ENCODE measurements at regions not wholly inside any gene's neighbourhood (a gene's known extent, or its start where the extent isn't known, plus 50 kb on each side); places are given as distances from the start of the nearest gene placed in this dataset.
A peak's percentile ranks its signal among the peaks of the same experiment; 100 is the strongest.
"Not testable (repeated sequence)": the region's sequence is repeated elsewhere in the genome, so short reads cannot be mapped to it uniquely, and the experiment has no call there.

DNA sequence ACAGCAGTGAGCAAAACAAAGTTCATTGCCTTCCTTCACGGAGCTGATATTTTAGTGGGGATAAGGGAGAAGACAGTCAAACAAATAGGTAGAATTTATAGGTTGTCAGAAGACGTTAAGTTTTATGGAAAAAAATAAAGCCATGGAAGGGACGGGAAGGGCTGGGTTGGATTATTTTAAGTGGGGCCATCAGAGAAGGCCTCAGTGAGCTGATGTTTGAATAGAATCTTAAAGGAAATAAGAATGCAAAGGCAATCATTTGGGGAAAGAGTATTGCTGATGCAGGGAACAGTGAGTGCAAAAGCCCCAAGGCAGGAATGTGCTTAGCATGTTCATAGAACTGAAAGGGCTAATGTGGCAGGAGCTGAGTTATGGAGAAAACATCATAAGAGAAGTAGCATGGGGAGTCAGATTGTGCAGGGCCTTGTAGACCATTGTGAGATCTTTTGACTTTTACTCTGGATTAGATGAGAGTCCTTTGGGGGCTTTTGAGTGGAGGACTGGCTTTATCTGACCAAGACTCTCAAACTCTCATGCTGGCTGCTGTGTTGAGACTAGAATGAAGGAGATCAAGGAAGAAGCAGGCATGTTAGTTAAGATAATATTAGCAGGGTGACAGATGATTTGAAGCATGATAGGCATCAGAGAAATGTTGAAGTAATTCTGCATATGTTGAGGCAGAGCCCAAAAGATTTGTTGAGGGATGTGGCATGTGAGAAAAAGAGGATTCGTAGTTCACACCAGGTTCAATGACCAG is 104.5 kb upstream of the TPTE start:
- CTCF ChIA-PET; H3K4me1 ChIP-seq (ENCODE audit: control insufficient read depth, insufficient read depth, low read length); H3K9me3 ChIP-seq (ENCODE audit: control insufficient read depth, insufficient read depth, low read depth, low read length); H3K4me3 ChIP-seq (ENCODE audit: low read depth in 2 of 2, low read length in 2 of 2); POLR2A ChIA-PET; H3K27ac ChIP-seq (ENCODE audit: low read length); in situ Hi-C loops (cut with HindIII; ENCODE audit: low pct_unique_long_range_greater_than_20kb, low sequenced_read_pairs); intact Hi-C loops (cut with micrococcal nuclease; ENCODE audit: unreplicated experiment); H3K27me3 ChIP-seq (ENCODE audit: control insufficient read depth, insufficient read depth, low read length); H3K36me3 ChIP-seq (ENCODE audit: control insufficient read depth, insufficient read depth, low read length); DNase-seq (ENCODE audit: low read depth, low spot score); BruUV-seq (replicated peaks): not testable (repeated sequence)
- ATAC-seq = peak; percentile 45; the same call in 1 of the 2 replicates

DNA sequence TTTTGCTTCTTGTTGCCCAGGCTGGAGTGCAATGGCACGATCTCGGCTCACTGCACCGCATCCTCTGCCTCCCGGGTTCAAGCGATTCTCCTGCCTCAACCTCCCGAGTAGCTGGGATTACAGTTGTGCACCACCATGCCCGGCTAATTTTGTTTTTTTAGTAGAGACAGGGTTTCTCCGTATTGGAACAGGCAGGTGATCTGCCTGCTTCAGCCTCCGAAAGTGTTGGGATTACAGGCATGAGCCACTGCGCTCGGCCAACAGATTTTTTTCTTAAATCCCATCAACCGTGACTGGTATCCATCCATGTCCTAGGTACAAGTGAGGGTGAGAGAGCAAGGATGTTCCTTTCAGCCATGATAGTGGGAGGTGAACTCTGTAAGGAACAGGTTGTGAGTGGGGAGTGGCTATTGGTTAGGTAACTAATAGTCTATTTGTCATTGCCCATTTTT is 103.8 kb upstream of the TPTE start:
- H3K27me3 ChIP-seq (ENCODE audit: control insufficient read depth, insufficient read depth, low read length); H3K36me3 ChIP-seq (ENCODE audit: control insufficient read depth, insufficient read depth, low read length); CTCF ChIA-PET; H3K4me1 ChIP-seq (ENCODE audit: control insufficient read depth, insufficient read depth, low read length); intact Hi-C loops (cut with micrococcal nuclease; ENCODE audit: unreplicated experiment); POLR2A ChIA-PET; in situ Hi-C loops (cut with HindIII; ENCODE audit: low pct_unique_long_range_greater_than_20kb, low sequenced_read_pairs); H3K4me3 ChIP-seq (ENCODE audit: low read depth in 2 of 2, low read length in 2 of 2); ATAC-seq; H3K27ac ChIP-seq (ENCODE audit: low read length); BruUV-seq (replicated peaks); H3K9me3 ChIP-seq (ENCODE audit: control insufficient read depth, insufficient read depth, low read depth, low read length); DNase-seq (ENCODE audit: low read depth, low spot score): not testable (repeated sequence)

GRCh38 chr21:10418250-10419048 is 102.9 kb upstream of the TPTE start:
- H3K36me3 ChIP-seq (ENCODE audit: control insufficient read depth, insufficient read depth, low read length); DNase-seq (ENCODE audit: low read depth, low spot score); H3K27me3 ChIP-seq (ENCODE audit: control insufficient read depth, insufficient read depth, low read length); in situ Hi-C loops (cut with HindIII; ENCODE audit: low pct_unique_long_range_greater_than_20kb, low sequenced_read_pairs); H3K4me1 ChIP-seq (ENCODE audit: control insufficient read depth, insufficient read depth, low read length); intact Hi-C loops (cut with micrococcal nuclease; ENCODE audit: unreplicated experiment); H3K27ac ChIP-seq (ENCODE audit: low read length); ATAC-seq; H3K9me3 ChIP-seq (ENCODE audit: control insufficient read depth, insufficient read depth, low read depth, low read length); BruUV-seq (replicated peaks); POLR2A ChIA-PET; CTCF ChIA-PET; H3K4me3 ChIP-seq (ENCODE audit: low read depth in 2 of 2, low read length in 2 of 2): not testable (repeated sequence)

- intact Hi-C loops (cut with micrococcal nuclease; ENCODE audit: unreplicated experiment); H3K27me3 ChIP-seq (ENCODE audit: control insufficient read depth, insufficient read depth, low read length); DNase-seq (ENCODE audit: low read depth, low spot score); H3K4me3 ChIP-seq (ENCODE audit: low read depth in 2 of 2, low read length in 2 of 2); H3K36me3 ChIP-seq (ENCODE audit: control insufficient read depth, insufficient read depth, low read length); H3K27ac ChIP-seq (ENCODE audit: low read length); H3K9me3 ChIP-seq (ENCODE audit: control insufficient read depth, insufficient read depth, low read depth, low read length); POLR2A ChIA-PET; H3K4me1 ChIP-seq (ENCODE audit: control insufficient read depth, insufficient read depth, low read length); BruUV-seq (replicated peaks); in situ Hi-C loops (cut with HindIII; ENCODE audit: low pct_unique_long_range_greater_than_20kb, low sequenced_read_pairs); ATAC-seq; CTCF ChIA-PET: not testable (repeated sequence)
Observed at GRCh38 chr21:10421199-10421598, 100.2 kb upstream of the TPTE start.

DNA sequence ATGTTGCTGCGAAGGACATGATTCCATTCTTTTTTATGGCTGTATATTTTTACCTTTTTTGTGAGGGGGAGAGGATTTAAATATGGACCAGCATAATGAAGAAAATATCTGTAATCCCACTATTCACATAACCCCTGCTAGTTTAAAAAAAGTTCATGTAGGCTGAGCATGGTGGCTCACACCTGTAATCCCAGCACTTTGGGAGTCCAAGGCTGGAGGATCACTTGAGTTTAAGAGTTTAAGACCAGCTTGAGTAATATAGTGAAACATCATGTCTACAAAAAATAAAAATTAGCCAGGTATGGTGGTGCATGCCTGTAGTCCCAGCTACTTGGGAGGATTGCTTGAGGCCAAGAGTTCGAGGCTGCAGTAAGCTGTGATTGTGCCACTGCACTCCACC is 99.8 kb upstream of the TPTE start:
- H3K4me1 ChIP-seq (ENCODE audit: control insufficient read depth, insufficient read depth, low read length); ATAC-seq; H3K36me3 ChIP-seq (ENCODE audit: control insufficient read depth, insufficient read depth, low read length); in situ Hi-C loops (cut with HindIII; ENCODE audit: low pct_unique_long_range_greater_than_20kb, low sequenced_read_pairs); H3K9me3 ChIP-seq (ENCODE audit: control insufficient read depth, insufficient read depth, low read depth, low read length); BruUV-seq (replicated peaks); CTCF ChIA-PET; intact Hi-C loops (cut with micrococcal nuclease; ENCODE audit: unreplicated experiment); POLR2A ChIA-PET; H3K27ac ChIP-seq (ENCODE audit: low read length); H3K4me3 ChIP-seq (ENCODE audit: low read depth in 2 of 2, low read length in 2 of 2); DNase-seq (ENCODE audit: low read depth, low spot score); H3K27me3 ChIP-seq (ENCODE audit: control insufficient read depth, insufficient read depth, low read length): not testable (repeated sequence)

DNA sequence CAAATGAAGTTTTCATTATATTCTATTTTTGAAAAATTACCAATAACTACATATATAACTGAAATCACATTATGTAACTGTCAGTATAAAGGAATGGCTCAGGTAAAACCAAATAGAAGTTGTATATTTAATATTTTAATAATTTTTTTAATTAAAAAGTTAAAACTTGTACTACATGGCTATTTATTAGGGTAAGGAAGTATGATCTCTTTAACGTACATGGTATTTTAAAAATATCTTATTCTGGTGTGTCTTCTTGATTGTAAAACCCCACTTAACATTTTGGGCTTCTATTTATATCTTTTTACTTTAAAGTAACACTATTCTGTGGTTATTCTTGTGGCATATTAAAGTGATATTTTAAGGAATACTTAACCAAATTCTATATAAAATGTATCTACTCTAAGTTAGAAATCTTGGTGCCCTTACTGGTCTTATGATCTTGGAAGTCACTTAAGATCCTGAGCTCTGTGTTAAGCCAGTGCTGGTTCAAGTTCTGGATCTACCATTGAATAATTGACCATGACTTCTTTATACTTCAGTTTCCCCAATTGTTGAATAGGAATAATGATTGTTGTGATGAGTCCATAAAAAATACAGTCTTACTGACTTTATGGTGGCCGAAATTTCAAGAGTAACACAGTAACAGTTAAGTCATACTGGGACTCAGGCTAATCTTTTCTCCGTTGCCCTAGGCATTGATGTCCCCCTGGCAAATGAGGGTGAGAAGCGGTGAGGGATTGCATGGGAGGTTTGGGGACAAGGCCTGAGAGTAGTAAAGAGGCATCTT is 97.1 kb upstream of the TPTE start:
- CTCF ChIA-PET; in situ Hi-C loops (cut with HindIII; ENCODE audit: low pct_unique_long_range_greater_than_20kb, low sequenced_read_pairs); H3K9me3 ChIP-seq (ENCODE audit: control insufficient read depth, insufficient read depth, low read depth, low read length); H3K27ac ChIP-seq (ENCODE audit: low read length); BruUV-seq (replicated peaks); DNase-seq (ENCODE audit: low read depth, low spot score); intact Hi-C loops (cut with micrococcal nuclease; ENCODE audit: unreplicated experiment); H3K27me3 ChIP-seq (ENCODE audit: control insufficient read depth, insufficient read depth, low read length); H3K36me3 ChIP-seq (ENCODE audit: control insufficient read depth, insufficient read depth, low read length); H3K4me1 ChIP-seq (ENCODE audit: control insufficient read depth, insufficient read depth, low read length); POLR2A ChIA-PET; H3K4me3 ChIP-seq (ENCODE audit: low read depth in 2 of 2, low read length in 2 of 2); ATAC-seq: not testable (repeated sequence)

- H3K9me3 ChIP-seq (ENCODE audit: control insufficient read depth, insufficient read depth, low read depth, low read length); H3K36me3 ChIP-seq (ENCODE audit: control insufficient read depth, insufficient read depth, low read length); H3K4me3 ChIP-seq (ENCODE audit: low read depth in 2 of 2, low read length in 2 of 2); H3K27ac ChIP-seq (ENCODE audit: low read length); intact Hi-C loops (cut with micrococcal nuclease; ENCODE audit: unreplicated experiment); ATAC-seq; H3K27me3 ChIP-seq (ENCODE audit: control insufficient read depth, insufficient read depth, low read length); H3K4me1 ChIP-seq (ENCODE audit: control insufficient read depth, insufficient read depth, low read length); CTCF ChIA-PET; DNase-seq (ENCODE audit: low read depth, low spot score); POLR2A ChIA-PET; BruUV-seq (replicated peaks); in situ Hi-C loops (cut with HindIII; ENCODE audit: low pct_unique_long_range_greater_than_20kb, low sequenced_read_pairs): not testable (repeated sequence)
Observed at GRCh38 chr21:10424887-10425145, 96.6 kb upstream of the TPTE start.
